Suprapubic skin (tissue), 4 donors: ENCODE measurements at regions not wholly inside any gene's neighbourhood (a gene's known extent, or its start where the extent isn't known, plus 50 kb on each side); places are given as distances from the start of the nearest gene placed in this dataset.

Experiments used
- DNase-seq, 2 donors: peaks; one replicate each; pipeline ENCODE4 v3.0.0-alpha.2; 2019; ENCODE audit warnings: low spot score in 2 of 2
- H3K27ac ChIP-seq: fragments of 200-600 bp; sonication (generic); one replicate; pipeline ENCODE4 v1.5.1; 2019
- H3K27me3 ChIP-seq: fragments of 200-600 bp; sonication (generic); one replicate; pipeline ENCODE4 v1.5.1; 2019
- H3K36me3 ChIP-seq: fragments of 200-600 bp; sonication (generic); one replicate; pipeline ENCODE4 v1.5.1; 2019
- H3K4me1 ChIP-seq: fragments of 200-600 bp; sonication (generic); one replicate; pipeline ENCODE4 v1.5.1; 2019
- H3K4me3 ChIP-seq: fragments of 200-600 bp; sonication (generic); one replicate; pipeline ENCODE4 v1.5.1; 2019; ENCODE audit warnings: mild to moderate bottlenecking
- H3K9me3 ChIP-seq: fragments of 200-600 bp; sonication (generic); one replicate; pipeline ENCODE4 v1.5.1; 2019
- CTCF ChIP-seq, 2 donors: fragments of 200-600 bp in 1 of 2; fragments of 450-650 bp in 1 of 2; sonication (generic) in 1 of 2; IDR thresholded peaks; one replicate each; pipeline ENCODE4 v1.5.1; 2016 to 2019; ENCODE audit warnings: antibody characterized with exemption in 2 of 2, mild to moderate bottlenecking in 1 of 2, moderate library complexity in 1 of 2
- EP300 ChIP-seq: sonication (generic); formaldehyde crosslinking; IDR thresholded peaks from one replicate; pipeline ENCODE4 v1.6.1; 2017; ENCODE audit warnings: antibody characterized with exemption
- POLR2A ChIP-seq, 2 donors: fragments of 450-650 bp; IDR thresholded peaks; one replicate each; pipeline ENCODE4 v1.6.1; 2017; ENCODE audit warnings: antibody characterized with exemption in 2 of 2, mild to moderate bottlenecking in 2 of 2, moderate library complexity in 2 of 2
- POLR2AphosphoS5 ChIP-seq, 3 donors: sonication (generic); formaldehyde crosslinking; IDR thresholded peaks; one replicate each; pipeline ENCODE4 v1.6.1; 2017; ENCODE audit warnings: antibody characterized with exemption in 3 of 3
- WGBS: methylation state at CpG from one replicate; pipeline ENCODE4 v1.1.5; 2018; 5-methylcytosine and 5-hydroxymethylcytosine counted together

- DNase-seq = no peak
Observed at GRCh38 chr13:90098577-90098976, 1248.9 kb upstream of the MIR17HG start.

GRCh38 chr13:90099847-90100246 lies 1247.6 kb upstream of the MIR17HG start:
- no peak overlapping the region for H3K4me3 ChIP-seq
- H3K36me3 ChIP-seq = no peaks in the 10 kb centered on the region
- TF ChIP-seq EP300 = no peak
- no peak for TF ChIP-seq POLR2A (IDR thresholded peaks at IDR 0.05)
- no peak for TF ChIP-seq CTCF (IDR thresholded peaks at IDR 0.05)
- TF ChIP-seq POLR2AphosphoS5 (IDR thresholded peaks at IDR 0.05) = no peak
- H3K27me3 ChIP-seq = no peaks in the 10 kb centered on the region
- no peaks in the 10 kb centered on the region for H3K9me3 ChIP-seq
- H3K27ac ChIP-seq = no peak overlapping the region
- WGBS = 90% methylated on average over 4 of the region's 4 CpGs
- no peak for DNase-seq
- no peaks in the 10 kb centered on the region for H3K4me1 ChIP-seq

More at GRCh38 chr13:90098577-90098976, 1248.9 kb upstream of the MIR17HG start:
- no peaks in the 10 kb centered on the region for H3K9me3 ChIP-seq
- H3K4me3 ChIP-seq = no peak overlapping the region
- WGBS = 84% methylated on average over 4 of the region's 4 CpGs
- H3K4me1 ChIP-seq = no peaks in the 10 kb centered on the region
- no peaks in the 10 kb centered on the region for H3K36me3 ChIP-seq
- H3K27me3 ChIP-seq = no peaks in the 10 kb centered on the region
- H3K27ac ChIP-seq = no peak overlapping the region
- no peak for TF ChIP-seq EP300
- no peak for TF ChIP-seq CTCF (IDR thresholded peaks at IDR 0.05)
- TF ChIP-seq POLR2AphosphoS5 (IDR thresholded peaks at IDR 0.05) = no peak
- no peak for TF ChIP-seq POLR2A (IDR thresholded peaks at IDR 0.05)

GRCh38 chr13:90103099-90103784 lies 1244.2 kb upstream of the MIR17HG start:
- Histone ChIP-seq H3K27me3 (no peaks in the 10 kb centered on the region), H3K9me3 (no peaks in the 10 kb centered on the region), H3K36me3 (no peaks in the 10 kb centered on the region), H3K4me3 (no peak overlapping the region), H3K4me1 (no peaks in the 10 kb centered on the region), H3K27ac (no peak overlapping the region)
- 69% methylated on average over 4 of the region's 4 CpGs for WGBS
- DNase-seq = no peak
- no peak for TF ChIP-seq POLR2AphosphoS5 (IDR thresholded peaks at IDR 0.05)
- TF ChIP-seq CTCF (IDR thresholded peaks at IDR 0.05) = no peak
- TF ChIP-seq POLR2A (IDR thresholded peaks at IDR 0.05) = no peak
- TF ChIP-seq EP300 = no peak

- H3K9me3 ChIP-seq = no peaks in the 10 kb centered on the region
- H3K27ac ChIP-seq = no peak overlapping the region
- no peak overlapping the region for H3K4me3 ChIP-seq
- DNase-seq = no peak
- no peak for TF ChIP-seq POLR2AphosphoS5 (IDR thresholded peaks at IDR 0.05)
- no peak for TF ChIP-seq CTCF (IDR thresholded peaks at IDR 0.05)
- no peak for TF ChIP-seq EP300
- TF ChIP-seq POLR2A (IDR thresholded peaks at IDR 0.05) = no peak
- no peaks in the 10 kb centered on the region for H3K27me3 ChIP-seq
- WGBS = 100% methylated on average over 1 of the region's 2 CpGs
- no peaks in the 10 kb centered on the region for H3K4me1 ChIP-seq
- H3K36me3 ChIP-seq = no peaks in the 10 kb centered on the region
Observed at GRCh38 chr13:90104764-90105163, 1242.7 kb upstream of the MIR17HG start.

- TF ChIP-seq EP300 (no peak), POLR2AphosphoS5 (IDR thresholded peaks at IDR 0.05) (no peak), CTCF (IDR thresholded peaks at IDR 0.05) (no peak), POLR2A (IDR thresholded peaks at IDR 0.05) (no peak)
- H3K27me3 ChIP-seq = no peaks in the 10 kb centered on the region
- no peaks in the 10 kb centered on the region for H3K9me3 ChIP-seq
- H3K4me1 ChIP-seq = no peaks in the 10 kb centered on the region
- no peak overlapping the region for H3K27ac ChIP-seq
- no peak overlapping the region for H3K4me3 ChIP-seq
- H3K36me3 ChIP-seq = no peaks in the 10 kb centered on the region
- DNase-seq = no peak
Observed at GRCh38 chr13:90105276-90105675, 1242.2 kb upstream of the MIR17HG start.
